ENCODE measurements at regions not wholly inside any gene's neighbourhood (a gene's known extent, or its start where the extent isn't known, plus 50 kb on each side); places are given as distances from the start of the nearest gene placed in this dataset.
A peak's percentile ranks its signal among the peaks of the same experiment; 100 is the strongest.
"Not testable (repeated sequence)": the region's sequence is repeated elsewhere in the genome, so short reads cannot be mapped to it uniquely, and the experiment has no call there.

- DNase-seq = no peak
Measured at GRCh38 chr3:28039829-28040228, 201.6 kb upstream of the CMC1 start.

DNA sequence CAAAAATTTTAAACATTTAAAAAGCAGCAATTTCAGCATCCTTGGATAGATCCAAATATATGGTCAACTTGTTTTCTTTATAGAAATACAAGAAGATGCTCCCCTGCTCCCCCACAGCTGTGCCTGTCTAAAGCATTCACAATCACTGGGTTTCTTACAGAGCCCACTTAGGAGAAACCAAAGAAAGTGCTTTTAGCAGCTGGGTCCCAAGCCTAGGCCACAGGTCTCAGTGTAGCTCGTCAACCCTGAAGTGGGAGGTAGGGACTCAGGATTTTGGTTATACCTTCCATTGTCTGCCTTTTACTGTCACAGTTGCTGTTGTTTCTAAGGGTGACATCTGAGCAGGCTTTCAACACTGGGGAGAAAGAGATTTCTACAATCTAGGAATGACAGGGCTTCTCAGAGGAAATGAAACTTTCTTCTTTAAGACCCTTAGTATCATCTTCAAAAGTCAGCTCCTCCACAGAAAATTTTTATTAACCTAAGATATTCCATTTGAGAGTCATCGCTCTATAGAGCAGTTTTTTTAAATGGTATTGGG lies 199.3 kb upstream of the CMC1 start:
- no peak for DNase-seq

DNA sequence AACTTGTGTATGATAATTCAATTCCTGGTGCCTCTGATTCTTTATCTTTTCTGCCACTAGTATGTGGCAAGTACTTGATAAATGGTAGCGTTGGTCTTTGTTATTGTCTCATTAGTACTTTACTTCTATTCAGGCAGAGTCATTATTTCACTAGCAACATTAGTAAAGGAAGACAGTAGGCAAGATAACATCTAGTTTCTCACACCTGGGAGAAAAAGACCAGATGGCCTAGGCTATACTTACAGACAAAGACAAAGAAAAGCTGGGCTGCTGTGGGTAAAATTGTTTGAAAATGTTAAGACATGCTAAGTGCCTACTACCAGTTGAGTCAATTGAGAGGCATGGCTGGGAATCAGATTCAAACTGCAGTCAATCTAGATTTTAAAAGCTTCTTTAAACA lies 198.7 kb upstream of the CMC1 start:
- DNase-seq = no peak

GRCh38 chr3:28050120-28050519 lies 191.3 kb upstream of the CMC1 start:
- no peak for DNase-seq

- DNase-seq = no peak
Measured at GRCh38 chr3:28050885-28051284, 190.5 kb upstream of the CMC1 start.

DNA sequence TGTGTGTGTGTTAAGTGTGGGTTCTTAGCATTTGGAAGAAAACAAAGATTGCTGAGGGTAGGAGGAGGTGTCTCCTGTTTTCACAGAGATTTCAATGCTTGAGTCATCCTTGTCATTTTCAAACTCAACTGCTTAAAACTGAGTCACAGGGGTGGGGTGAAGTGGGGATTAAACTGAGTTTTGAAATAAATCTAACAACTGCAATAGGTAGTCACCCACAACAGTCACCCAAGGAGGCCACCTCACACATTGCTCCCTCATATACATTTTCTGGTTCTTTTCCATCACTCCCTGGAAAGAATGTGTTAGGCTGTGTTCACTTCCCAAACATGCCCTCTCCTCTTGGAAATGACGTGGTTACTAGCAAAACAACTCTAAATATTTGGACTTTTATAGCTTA lies 187.7 kb upstream of the CMC1 start:
- DNase-seq = no peak

- DNase-seq = no peak
Measured at GRCh38 chr3:28056806-28057205, 184.6 kb upstream of the CMC1 start.

- no peak for DNase-seq
Measured at GRCh38 chr3:28057539-28057938, 183.9 kb upstream of the CMC1 start.

GRCh38 chr3:28059199-28059598 lies 182.2 kb upstream of the CMC1 start:
- not testable (repeated sequence) for DNase-seq

DNA sequence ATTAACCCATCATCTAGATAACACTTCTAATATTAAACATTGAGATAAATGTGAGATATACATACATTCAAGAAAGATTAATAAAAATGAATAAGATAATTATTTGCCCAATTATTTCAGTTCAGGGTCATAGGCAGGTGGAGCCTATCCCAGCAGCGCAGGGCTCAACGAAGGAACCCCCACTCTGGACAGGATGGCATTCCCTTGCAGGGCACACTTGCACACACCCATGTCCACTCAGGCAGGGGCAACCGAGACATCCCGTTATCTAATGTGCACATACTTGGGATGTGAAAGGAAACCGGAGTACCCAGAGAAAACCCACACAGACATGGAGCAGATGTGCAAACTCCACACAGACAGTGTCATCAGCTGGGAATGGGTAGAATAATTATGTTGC lies 175.4 kb upstream of the CMC1 start:
- DNase-seq = no peak

DNA sequence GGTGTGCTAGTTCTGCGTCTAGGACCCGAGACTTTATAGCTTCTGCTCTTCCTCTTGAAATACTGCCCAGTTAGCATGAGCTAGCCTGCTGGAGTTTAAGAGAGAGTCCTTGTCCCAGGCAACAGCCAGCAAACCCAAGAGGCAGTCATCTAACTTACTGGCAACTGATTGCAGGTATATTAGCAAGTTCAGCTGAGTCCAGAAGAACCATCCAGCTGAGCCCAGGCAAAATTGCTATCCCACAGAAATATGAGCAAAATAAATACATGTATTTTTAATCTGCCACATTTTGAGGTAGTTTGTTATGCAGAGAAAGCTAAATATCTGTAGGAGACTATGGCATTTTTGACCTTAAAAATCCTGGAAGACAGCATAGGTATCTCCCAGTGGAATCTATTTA lies 174.4 kb upstream of the CMC1 start:
- no peak for DNase-seq

DNA sequence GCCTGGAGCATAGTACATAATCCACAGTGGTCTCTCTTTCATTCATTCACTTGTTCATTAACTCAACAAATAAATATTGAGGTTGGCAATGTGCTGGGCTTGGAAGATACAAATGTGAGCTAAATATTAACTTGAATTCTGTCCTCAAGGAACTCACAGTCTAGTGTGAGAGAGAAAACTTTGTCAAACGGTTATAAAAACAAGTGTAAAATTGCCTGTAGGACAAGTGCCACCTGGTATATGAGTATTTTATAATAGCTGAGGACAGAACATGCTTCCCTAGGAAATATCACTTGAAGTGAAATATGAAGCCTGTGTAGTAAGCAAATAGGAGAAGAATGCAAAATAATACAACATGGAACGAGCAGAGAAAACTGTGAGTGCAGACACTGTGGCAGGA lies 173.1 kb upstream of the CMC1 start:
- no peak for DNase-seq

DNA sequence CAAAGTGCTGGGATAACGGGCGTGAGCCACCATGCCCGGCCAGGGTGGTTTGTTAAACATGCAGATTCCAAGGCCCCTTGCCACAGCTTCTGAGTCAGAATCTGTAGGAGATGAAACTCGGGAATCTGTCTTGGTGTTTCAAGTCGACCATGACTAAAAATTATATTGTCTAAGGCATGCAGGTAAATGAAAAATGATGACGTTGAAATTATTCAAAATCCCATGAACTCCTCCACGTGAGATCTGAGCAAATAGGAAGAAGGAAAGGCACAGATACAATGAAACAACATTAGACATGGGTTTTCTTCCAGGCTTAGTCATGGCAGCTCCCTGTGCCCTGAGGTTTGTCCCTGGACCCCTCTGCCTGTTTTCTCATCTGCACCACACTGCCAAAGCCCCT lies 172.0 kb upstream of the CMC1 start:
- DNase-seq = no peak

DNA sequence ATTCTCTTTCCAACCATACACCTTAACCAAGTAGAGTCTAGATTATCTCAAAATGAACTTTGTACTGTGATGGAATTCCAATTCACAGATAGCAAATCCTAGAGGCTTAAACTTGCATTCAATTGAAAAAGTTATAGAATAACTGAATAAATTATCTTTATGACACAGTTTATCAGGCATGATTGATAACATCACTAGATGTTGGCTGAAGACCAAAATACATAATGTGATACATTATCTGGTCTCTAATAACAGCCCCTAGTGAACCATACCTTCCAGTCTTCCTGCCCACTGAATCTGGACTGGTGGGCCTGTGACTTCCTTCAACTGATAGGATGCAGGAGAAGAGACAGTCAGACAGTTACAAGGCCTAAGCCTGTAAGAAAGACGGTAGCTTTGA lies 165.2 kb upstream of the CMC1 start:
- DNase-seq = no peak

DNA sequence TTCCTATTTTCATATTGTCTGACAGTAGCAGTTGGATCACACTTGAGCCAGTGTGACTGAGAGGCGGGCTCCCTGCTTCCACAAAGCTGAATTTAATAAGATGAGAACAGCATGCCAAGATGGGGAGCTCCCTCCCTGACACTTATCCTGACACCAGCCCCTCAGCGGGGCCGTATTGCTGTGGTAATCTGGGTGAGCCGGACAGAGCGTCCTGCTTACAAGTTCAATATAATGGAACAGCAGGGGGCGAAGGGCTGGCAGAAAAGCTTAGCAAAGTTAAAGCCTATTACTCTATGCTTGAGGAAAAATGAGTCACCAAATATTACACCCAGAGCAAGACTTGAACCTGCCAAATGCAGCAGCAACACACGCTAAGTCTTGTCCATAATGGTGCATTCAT lies 163.8 kb upstream of the CMC1 start:
- peak; percentile 8 for DNase-seq

DNA sequence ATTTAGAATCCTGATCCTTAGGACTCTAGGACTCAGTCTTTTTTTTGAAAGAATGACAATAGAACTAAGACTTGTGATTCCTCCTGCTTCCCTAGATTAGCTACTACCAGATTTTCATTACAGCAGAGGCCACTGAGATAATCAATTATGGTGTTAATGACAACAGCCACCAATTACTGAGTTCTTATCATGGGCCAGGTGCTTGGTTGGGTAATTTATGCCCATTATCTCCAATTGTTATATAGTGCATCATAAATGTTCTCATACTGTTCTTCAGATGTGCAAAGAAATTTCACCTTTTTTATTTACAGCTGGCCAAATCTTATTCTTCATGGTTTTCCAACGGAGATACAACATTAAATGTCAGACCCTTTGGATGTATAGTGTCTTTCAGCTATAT lies 162.9 kb upstream of the CMC1 start:
- DNase-seq = no peak

DNA sequence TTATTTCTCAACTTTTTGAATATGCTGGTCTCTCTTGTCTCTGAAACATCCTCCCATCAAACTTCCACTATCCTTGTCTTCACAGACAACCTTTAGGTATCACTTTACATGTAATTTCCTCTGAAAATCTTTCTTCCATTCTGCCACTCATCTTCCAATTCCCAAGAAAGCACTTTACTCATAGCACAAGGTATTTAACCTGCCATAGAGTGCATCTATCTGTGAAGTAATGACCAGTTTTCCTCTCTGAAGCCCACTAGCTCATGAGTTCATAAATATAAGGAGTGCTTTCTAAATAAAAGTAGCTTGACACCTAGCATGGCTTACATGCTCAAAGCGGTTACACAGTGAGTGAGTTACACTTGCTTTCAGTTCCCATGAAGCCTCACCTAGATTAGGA lies 160.7 kb upstream of the CMC1 start:
- DNase-seq = no peak

- DNase-seq = no peak
Measured at GRCh38 chr3:28081533-28081947, 159.9 kb upstream of the CMC1 start.

DNA sequence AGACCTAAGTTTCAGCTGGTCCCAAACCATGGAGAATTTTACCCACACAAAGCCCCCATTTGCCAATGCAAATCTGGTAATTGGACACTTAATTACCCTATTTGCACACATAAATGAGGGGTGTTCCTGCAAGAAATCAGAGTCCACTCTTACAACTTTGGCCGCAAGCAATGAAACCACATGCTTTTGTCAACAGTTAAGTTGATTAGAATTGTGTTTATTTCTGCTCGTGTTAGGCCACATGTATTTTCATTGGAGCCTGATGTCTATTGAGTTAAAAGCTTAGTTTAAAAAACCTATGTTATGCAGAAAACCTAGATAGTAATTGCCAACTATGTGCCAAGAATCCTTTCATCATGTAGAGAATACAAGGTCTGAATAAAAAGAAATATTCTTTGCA lies 153.8 kb upstream of the CMC1 start:
- DNase-seq = no peak

DNA sequence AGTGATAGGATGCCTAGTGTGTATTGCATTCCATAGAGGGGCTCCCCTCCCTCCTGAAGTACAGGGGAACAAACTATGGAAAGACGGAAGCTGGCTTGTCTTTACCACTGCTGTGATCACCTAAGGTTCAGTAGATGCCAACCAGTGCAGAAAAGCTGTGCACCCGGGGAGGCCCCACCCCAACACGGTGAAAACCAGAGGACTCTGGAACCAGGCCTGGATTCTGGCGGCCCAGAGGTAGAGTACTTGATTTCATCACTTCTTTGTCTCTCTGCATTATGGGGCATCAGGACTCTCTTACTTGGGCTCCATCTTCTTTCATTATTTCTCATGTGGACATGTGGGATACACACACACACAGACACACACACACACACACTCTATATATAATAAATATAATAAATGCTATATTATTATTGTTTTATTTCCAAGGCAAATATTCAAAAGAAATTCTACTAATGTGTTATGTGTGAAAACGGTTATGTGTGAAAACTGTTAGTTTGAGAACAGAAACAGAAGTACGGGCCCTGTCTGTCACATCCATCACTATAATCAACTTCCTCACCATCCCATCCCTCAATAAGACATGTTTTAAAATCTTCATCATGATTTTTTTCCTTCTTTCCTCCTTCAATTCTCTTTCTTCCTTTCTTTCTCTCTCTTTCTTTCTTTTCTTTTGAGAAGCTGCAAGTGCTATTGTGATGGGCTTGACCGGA lies 152.4 kb upstream of the CMC1 start:
- no peak for DNase-seq

DNA sequence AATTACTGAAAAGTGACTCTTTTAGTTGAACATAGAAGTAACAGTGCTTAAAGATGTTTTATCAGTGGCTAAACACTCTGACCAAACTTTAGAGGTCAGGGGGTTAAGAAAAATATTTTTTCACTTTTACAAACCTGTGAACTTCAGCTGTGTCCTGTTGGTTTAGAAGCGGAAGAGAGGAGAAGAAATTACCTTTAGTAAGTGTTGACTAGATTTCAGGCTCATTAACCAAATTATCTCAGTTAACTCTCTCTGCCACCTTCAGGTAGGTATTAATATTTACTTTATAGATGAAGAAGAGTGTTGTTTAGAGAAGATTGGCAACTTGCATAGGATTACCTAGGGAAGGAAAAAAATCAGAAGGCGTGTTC lies 151.9 kb upstream of the CMC1 start:
- DNase-seq = no peak

DNA sequence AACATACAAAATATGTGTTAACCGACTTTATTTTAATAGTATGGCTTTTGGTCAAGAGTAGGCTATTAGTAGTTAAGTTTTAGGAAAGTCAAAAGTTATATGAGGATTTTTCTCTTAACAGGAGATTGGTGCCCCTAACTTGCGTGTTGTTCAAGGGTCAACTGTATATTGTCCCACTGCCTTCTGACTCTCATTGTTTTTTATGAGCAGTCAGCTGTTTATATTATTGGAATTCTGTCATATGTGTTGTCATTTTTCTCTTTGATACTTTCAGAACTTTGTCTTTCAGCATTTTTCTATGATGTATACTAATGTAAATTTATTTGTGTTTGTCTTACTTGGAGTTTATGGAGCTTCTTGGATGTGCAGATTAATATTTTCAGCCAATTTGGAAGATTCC lies 142.1 kb upstream of the CMC1 start:
- DNase-seq = no peak

- DNase-seq = no peak
Measured at GRCh38 chr3:28101705-28102104, 139.7 kb upstream of the CMC1 start.

DNA sequence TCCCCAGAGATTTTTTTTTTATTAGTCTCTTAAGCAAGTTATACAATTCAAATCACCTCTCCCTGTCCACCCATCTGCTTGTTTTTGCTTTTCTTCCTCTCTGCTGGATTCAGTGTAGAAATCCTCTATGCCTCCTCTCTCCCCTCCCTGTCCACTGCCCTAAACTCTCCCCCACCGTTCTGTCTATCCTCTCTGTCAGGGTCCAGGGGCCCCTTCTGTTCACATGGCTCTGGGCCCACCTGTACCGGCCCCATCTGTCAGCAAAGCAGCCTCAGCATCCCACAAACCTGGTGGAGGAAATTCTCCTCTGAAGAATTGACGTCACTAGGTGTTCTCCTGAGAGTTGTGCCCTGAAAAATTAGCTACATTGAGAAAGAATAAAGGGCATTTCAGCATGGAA lies 137.6 kb upstream of the CMC1 start:
- DNase-seq = no peak

GRCh38 chr3:28104896-28105534 lies 136.4 kb upstream of the CMC1 start:
- DNase-seq = no peak
